GM12891 (cell line): ENCODE measurements at regions not wholly inside any gene's neighbourhood (a gene's known extent, or its start where the extent isn't known, plus 50 kb on each side); places are given as distances from the start of the nearest gene placed in this dataset.

Experiments
- POLR2A ChIP-seq: IDR thresholded peaks from 2 replicates; pipeline ENCODE4 v1.6.1; 2011; ENCODE audit warnings: low read depth, low read length, control low read depth
- POLR2AphosphoS5 ChIP-seq: IDR thresholded peaks from 2 replicates; pipeline ENCODE4 v1.6.1; 2011; ENCODE audit warnings: low read depth, low read length, control low read depth
- POU2F2 ChIP-seq: IDR thresholded peaks from 2 replicates; pipeline ENCODE4 v1.6.1; 2011; ENCODE audit warnings: low read depth, mild to moderate bottlenecking, control low read depth, low read length, moderate library complexity
- TAF1 ChIP-seq: IDR thresholded peaks from 2 replicates; pipeline ENCODE4 v1.6.1; 2011; ENCODE audit warnings: low read depth, low read length, control low read depth

GRCh38 chr6:144840619-144841018, 555.5 kb downstream of the UTRN start:
- TF ChIP-seq POLR2AphosphoS5 (no peak), POLR2A (no peak), TAF1 (no peak), POU2F2 (no peak)
